GM19035 (cell line): ENCODE measurements at regions not wholly inside any gene's neighbourhood (a gene's known extent, or its start where the extent isn't known, plus 50 kb on each side); places are given as distances from the start of the nearest gene placed in this dataset.
"Not testable (repeated sequence)": the region's sequence is repeated elsewhere in the genome, so short reads cannot be mapped to it uniquely, and the experiment has no call there.

Experiments
- ATAC-seq: cut with Tn5 transposase; IDR thresholded peaks from one replicate; pipeline ENCODE4 v1.9.1; 2021; ENCODE audit not compliant: unreplicated experiment

DNA sequence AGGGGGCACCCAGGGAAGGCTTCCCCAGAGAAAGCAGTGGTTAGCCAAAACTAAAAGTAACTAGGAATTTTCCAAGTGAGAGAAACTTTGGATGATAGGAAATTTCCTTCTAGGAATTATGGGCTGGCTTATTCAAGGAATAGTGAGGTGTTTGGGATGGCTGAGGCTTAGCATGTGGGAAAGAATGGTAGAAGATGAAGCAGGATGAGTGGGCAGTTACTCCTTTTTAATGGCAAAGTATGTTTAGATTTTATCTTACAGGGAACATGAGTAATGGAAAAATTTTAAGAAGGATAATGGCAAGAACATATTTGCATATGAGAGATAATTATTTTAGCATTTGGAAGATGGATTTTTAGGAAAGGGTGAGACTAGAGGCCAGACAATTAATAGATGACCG, 197.6 kb downstream of the SLC38A4 start:
- no peak for ATAC-seq

DNA sequence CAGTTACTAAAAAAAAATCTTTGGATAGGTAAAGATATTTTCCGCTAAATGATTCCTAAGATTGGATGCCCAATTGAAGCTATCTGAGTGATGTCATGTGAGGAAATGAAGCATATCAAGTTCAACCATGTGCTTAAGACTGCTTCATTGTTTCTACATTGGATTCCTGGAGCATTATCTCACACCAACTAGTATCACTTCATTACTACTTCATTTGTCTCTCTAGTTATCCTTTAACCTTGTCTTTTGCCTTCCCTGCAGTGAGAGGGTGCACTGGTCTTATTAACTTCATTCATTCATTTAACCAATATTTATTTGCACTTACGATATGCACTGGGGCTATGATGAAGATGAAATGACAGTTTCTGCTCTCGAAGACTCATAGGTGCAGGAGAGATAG, 198.1 kb downstream of the SLC38A4 start:
- no peak for ATAC-seq

DNA sequence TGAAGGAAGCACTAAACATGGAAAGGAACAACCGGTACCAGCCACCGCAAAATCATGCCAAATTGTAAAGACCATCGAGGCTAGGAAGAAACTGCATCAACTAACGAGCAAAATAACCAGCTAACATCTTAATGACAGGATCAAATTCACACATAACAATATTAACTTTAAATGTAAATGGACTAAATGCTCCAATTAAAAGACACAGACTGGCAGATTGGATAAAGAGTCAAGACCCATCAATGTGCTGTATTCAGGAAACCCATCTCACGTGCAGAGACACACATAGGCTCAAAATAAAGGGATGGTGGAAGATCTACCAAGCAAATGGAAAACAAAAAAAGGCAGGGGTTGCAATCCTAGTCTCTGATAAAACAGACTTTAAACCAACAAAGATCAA, 206.3 kb downstream of the SLC38A4 start:
- not testable (repeated sequence) for ATAC-seq

DNA sequence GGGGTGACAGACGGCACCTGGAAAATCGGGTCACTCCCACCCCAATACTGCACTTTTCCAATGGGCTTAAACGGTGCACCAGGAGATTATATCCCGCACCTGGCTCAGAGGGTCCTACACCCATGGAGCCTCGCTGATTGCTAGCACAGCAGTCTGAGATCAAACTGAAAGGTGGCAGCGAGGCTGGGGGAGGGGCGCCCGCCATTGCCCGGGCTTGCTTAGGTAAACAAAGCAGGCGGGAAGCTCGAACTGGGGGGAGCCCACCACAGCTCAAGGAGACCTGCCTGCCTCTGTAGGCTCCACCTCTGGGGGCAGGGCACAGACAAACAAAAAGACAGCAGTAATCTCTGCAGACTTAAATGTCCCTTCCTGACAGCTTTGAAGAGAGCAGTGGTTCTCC, 208.1 kb downstream of the SLC38A4 start:
- ATAC-seq, result not testable (repeated sequence)

DNA sequence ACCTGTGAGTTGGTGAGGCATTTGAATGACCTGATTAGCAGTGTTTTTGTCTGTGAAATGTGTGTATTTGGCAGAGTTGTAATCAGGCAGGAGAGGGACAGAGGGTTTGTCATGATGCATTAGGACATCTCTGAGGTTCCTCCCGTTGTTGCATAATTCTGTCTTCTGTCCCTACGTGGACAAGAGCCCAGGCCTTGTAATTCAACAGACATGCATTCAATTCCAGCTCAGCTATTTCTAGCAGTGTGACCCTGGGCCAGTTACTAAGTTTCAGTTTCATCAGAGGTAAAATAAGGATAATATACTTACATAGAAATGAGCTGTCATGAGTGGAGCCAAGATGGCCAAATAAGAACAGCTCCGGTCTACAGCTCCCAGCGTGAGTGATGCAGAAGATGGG, 208.6 kb downstream of the SLC38A4 start:
- ATAC-seq, result no peak

DNA sequence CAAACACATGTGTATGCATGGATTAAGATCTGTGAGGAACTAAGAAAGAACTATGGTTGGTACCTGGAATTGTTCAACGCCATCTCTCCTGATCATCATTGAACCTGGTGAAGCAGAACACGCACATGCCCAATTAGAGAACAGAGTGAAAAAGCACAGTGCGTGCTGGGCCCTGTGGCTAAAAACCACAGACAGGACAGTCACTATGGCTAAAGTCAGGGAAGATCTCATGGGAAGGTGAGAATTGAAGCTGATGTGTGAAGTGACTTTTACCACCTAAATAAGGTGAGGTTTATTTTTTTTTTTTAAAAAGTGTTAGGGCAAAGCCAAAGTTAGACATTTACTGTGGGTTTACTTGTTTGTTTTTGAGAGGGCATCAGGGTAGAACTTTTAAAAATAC, 215.0 kb downstream of the SLC38A4 start:
- no peak for ATAC-seq

DNA sequence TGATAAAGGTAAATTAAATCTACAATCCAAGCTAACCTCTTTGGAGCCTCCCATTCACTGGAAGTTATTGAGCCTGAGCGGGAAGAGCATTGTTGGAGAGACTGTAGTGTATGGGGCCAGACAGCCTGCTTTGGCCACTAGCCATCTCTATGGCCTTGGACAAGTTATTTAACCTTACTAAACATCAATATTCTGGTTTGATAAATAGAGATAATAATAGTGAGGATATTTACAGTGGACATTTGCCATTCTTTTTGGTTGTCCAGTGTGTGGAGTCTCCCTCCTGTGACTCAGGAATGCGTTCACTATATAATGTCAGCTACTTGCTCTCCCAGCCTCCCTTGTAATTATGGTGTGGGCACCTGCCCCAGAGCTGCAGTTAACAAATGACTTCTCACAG, 216.1 kb downstream of the SLC38A4 start:
- no peak for ATAC-seq

DNA sequence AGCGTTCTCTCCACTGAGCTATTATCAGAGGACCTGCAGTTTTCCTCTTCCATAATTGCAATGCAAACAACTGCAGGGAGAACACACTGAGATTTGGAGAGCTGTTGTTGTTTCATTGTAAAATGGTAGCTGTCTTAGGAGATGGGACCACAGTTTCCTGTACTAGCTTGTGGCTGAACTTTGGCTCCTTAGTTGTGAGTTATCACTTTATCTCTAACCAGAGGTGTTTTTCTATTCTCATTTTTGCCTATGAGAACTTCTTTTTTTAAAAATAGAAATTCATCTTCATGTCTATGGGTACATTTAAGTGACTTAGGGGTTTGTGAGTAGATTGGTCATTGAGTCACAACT, 216.5 kb downstream of the SLC38A4 start:
- ATAC-seq, result no peak

DNA sequence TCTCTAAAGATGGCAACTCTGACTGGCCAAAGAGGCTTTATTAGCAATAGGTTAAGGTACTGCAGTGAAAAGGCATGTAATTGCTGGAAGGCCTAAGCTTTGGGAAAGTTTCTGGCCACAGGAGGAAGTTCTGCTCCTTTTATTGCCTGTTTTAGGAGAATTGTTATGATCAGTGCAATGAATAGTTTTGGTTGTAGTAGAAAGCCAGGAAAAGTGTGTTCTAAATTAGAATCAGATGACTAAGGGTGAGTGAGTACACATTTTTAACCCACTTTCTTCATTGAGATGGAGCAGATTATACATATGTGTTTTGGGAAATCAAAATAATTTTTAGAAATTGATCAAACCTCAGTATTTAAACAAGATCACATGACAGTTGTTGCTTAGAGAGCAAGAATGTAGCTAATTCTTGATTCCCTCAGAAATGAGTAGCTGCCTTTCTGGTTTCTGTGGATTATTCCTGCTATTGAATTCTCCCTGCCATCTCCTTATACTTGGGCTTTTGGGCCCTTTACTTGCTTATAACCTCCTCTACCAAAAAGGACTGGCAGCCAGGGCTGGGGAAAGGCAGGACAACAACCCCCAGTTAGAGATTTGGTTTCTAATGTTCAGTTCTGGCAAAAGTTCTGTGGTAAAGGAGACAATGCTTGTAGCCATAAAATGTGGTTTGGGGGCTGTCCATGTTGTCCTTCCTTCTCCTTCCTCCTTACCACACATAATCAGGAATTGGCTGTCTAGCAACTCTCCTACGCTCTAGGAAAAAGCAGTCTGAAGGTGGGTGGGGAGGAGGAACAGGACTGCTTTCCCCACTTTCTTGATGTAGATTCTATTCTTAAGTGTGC, 217.1 kb downstream of the SLC38A4 start:
- no peak for ATAC-seq

DNA sequence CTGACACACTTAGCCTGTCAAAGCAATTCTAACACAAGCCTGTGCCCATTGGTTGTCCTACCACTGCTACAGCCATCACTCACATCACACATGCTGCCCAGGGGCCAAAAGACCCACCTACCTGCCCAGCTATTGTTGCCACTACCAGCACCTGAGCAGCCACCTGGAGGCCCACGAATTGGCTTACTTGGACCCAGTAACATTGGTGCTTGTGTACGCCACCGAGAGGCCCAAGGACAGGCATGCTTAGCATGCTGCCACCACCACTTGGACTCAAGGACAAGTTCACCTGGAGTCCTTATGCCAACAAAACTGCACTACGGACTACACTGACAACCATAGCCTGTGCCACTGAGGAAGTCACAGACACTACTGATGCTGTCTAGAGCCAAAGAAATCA, 221.1 kb downstream of the SLC38A4 start:
- no peak for ATAC-seq

DNA sequence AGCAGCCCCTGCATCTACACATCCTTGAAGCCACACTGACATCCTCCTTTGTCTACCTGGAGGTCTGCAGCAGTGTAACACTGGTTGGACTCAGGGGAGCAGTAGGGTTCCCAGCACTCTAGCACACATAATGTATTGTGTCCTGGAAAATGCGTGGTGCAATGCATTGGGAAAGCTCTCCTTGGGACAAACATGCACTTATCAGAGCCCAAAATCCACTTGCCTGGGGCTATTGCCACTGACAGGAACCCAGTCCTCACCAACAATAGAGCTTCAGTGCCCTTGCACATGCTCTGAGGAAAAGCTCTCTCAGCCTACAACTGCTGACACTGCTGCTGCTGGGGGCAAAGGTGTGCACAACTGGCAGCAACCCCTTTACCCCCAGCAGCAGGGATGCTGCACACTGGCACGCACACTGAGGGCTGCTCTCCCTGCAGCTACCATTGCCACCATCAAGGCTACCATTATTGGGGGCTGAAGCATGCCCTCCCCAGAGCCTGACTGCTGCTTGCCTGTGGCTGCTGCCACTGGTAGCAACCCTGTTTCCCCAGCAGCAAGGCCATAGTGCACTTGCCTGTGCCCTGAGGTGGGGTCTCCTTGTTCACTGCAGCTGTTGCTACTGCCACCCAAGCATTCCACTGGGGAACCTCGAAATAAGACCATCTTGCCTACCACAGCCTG, 221.9 kb downstream of the SLC38A4 start:
- no peak for ATAC-seq

DNA sequence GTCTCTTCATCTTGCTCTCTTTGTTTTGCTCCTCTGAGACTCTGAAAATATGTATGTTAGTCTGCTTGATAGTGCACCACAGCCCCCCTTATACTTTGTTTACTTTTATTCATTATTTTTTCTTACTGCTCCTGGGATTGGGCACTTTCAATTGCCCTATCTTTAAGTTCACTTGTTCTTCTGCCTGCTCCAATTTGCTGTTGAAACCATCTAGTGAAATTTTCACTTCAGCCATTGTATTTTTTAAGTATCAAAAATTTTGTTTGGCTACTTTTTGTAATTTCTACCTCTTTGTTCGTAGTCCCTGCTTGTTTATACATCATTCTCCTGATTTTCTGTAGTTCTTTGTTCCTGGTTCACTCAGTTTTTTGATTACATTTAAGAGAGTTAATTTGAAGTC, 223.3 kb downstream of the SLC38A4 start:
- no peak for ATAC-seq

DNA sequence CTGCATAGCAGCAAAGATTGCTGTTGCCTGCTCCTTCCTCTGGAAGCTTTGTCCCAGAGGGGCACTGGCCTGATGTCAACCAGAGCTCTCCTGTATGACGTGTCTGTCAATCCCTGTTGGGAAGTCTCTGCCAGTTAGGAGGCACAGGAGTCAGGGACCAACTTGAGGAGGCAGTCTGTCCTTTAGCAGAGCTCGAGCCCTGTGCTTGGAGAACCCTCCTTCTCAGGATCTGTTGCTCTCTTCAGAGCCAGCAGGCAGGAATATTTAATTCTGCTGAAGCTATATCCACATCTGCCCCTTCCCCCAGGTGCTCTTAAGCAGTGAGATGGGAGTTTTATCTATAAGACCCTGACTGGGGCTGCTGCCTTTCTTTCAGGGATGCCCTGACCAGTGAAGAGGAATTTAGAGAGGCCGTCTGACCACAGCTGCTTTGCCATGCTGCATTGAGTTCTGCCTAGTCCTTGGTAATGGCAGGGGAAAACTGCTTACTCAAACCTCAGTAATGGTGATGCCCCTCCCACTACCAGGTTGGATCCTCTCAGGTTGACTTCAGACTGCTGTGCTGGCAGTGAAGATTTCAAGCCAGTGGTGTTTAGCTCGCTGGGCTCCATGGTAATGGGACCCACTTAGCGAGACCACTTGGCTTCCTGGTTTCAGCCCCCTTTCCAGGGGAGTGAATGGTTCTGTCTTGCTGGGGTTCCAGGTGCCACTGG, 218.6 kb upstream of the SLC38A2 start:
- ATAC-seq, result no peak

DNA sequence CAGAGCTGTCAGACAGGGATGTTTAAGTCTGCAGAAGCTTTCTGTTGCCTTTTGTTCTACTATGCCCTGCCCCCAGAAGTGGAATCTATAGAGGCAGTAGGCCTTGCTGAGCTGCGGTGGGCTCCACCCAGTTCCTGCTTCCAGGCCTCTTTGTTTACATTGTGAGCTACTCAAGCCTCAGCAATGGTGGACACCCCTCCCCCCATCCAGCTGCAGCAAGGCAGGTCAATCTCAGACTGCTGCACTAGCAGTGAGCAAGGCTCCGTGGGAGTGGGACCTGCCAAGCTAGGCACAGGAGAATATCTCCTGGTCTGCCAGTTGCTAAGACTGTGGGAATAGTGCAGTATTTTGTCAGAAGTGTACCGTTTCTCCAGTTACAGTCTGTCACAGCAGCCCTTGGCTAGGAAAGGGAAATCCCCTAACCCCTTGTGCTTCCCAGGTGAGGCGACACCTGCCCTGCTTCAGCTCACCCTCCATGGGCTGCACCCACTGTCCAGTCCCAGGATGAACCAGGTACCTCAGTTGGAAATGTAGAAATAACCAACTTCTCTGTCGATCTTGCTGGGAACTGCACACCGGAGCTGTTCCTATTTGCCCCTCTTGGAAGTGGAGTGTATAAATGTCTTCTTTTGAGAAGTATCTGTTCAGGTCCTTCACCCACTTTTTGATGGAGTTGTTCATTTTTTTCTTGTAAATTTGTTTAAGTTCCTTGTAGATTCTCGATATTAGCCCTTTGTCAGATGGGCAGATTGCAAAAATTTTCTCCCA, 213.5 kb upstream of the SLC38A2 start:
- no peak for ATAC-seq

DNA sequence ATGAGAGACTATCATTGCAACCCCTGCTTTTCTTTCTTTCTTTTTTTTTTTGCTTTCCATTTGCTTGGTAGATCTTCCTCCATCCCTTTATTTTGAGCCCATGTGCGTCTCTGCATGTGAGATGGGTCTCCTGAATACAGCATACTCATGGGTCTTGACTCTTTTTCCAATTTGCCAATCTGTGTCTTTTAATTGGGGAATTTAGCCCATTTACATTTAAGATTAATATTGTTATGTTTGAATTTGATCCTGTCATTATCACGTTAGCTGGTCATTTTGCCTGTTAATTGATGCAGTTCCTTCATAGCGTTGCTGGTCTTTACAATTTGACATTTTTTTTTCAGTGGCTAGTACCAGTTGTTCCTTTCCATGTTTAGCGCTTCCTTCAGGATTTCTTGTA, 211.5 kb upstream of the SLC38A2 start:
- ATAC-seq, result not testable (repeated sequence)

DNA sequence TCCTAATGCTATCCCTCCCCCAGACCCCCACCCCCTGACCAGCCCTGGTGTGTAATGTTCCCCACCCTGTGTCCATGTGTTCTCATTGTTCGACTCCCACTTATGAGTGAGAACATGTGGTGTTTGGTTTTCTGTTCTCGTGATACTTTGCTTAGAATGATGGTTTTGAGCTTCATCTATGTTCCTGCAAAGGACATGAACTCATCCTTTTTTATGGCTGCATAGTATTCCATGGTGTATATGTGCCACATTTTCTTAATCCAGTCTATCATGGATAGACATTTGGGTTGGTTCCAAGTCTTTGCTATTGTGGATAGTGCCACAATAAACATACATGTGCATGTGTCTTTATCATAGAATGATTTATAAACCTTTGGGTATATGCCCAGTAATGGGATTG, 209.4 kb upstream of the SLC38A2 start:
- ATAC-seq, result not testable (repeated sequence)

DNA sequence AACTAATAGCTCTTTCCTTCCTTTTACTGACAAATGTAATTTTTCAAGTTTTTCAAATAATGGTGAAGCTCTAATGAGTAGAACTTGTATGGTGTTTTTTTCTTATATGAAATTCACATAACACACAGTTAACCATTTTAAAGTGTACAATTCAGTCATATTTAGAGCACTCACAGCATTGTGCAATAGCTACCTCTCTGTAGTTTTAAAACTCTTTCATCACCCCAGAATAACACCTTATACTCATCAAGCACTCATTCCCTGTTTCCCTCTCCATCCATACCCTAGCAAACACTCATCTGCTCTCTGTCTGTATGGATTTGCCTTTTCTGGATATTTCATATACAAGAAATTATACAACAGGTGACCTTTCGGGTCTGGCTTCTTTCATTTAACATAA, 207.9 kb upstream of the SLC38A2 start:
- no peak for ATAC-seq

DNA sequence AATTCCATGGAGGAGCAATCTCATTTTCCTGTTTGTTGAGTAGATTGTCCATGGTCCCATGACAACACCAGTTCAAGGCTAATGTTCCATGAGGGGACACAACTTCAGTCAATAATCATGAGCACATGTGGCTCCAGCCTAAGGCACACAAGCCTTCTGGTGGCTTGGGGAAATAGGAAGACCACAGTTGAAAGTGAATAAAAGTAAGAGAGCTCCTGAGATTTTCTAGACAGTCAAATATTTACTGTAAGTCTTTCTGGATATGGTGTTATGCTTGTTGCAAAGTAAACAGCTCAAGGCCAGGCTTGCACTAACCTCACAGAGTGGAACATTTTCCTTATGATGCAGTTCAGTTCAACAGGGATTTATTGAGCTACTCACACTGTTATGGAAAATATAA, 206.9 kb upstream of the SLC38A2 start:
- ATAC-seq, result no peak

DNA sequence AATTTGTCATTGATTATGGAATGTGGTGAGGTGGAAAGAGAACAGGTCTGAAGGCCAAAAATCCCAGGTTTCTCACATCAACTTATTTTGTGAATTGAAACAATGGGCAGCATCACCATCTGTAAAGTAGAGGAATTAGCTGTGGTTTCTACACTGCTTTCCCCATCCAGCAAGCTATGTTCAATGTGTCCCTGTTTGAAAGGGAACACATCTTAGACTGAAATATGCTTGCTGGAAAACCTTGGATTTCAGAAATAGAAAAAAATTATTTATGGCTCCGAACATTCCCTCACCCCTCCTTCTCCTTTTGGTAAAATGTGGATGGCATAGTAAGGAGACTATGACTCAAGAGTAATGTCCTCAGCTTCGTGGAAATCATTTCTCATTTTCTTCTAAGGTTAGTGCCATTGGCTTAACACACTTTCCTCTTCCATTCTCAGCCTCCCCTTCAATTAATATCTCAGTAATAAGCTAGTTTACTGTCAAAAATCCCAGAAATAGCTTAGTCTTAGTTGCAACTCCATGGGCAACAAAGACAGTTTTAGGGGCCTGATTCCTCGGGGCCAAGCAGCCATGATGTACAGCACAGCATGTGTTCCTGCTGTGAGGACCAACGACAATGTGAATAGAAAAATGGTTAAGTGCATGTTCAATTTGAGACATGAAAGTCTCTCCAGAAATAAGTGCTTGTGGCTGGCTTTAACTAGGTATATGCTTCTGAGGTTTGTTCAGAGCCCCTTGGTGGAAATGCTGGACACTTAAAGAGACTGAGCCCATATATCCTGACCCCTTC, 205.8 kb upstream of the SLC38A2 start:
- no peak for ATAC-seq

DNA sequence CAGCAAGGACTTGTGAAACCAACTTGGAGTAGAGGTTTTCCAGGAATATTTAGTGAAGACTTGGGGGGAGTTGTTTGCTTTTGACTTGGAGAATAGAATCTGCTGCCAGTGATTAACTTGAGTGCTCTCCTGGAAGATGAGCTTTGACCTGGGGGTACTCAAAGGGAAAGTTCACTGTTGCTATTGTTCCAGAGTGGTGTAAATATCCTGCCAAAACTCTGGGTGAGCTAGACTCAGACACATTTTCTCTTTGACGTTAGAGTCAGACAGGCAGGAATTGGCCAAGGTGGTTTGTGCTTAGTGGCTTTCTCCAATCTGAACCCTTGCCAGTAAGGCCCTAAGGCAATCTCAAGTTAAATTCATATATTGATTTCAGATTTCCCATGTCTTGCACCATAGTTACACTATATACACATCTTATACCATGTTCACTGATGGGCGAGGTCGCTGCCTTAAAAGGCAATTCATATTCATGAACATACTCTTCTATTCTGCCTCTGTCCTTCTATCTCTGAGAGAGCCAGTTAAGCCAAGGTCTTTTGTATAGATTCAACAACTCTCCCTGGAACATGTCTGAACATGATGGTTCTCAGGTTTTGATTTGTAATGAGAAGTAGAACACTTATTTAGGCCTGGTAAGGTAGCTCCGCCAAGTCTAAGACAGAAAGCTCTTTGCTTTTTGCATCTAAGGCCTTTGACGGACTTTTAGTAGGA, 204.6 kb upstream of the SLC38A2 start:
- no peak for ATAC-seq
